ENCODE measurements at regions not wholly inside any gene's neighbourhood (a gene's known extent, or its start where the extent isn't known, plus 50 kb on each side); places are given as distances from the start of the nearest gene placed in this dataset.

GRCh38 chr13:79673310-79673992 is 192.5 kb downstream of the NDFIP2 start:
- Mint-ChIP-seq H3K27ac (no peak overlapping the region), H3K4me1 (ENCODE audit: low read depth) (peaks cover 9% of the 10 kb centered on the region), H3K27me3 (ENCODE audit: insufficient read depth) (peaks cover 6% of the 10 kb centered on the region), H3K9me3 (no peaks in the 10 kb centered on the region), H3K4me3 (no peak overlapping the region), H3K36me3 (ENCODE audit: low read depth) (no peaks in the 10 kb centered on the region)
- TF ChIP-seq CTCF (IDR thresholded peaks at IDR 0.05) = no peak
- no peak for DNase-seq

DNA sequence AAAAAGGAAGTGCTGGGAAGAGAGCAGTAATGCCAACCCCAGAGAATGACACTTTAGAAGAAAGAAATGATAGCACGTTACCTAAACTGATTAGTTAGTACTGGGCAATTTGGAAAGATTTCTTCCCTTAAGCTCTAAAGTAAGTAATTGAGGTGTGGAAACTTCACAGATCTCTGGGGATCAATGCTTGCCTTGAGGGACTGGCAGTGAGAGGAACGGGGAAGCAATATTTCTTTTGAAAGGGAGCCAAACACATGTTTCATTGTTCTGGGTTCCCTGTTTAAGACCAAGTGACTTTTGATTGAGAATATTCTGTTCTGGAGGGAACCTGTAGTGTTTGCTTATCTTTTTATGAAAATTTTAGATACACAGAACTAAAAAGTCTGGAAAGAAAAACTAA is 190.5 kb downstream of the NDFIP2 start:
- Mint-ChIP-seq H3K4me1 (ENCODE audit: low read depth) (no peaks in the 10 kb centered on the region), H3K27me3 (ENCODE audit: insufficient read depth) (peaks cover 7% of the 10 kb centered on the region), H3K27ac (no peak overlapping the region), H3K36me3 (ENCODE audit: low read depth) (no peaks in the 10 kb centered on the region), H3K9me3 (no peaks in the 10 kb centered on the region), H3K4me3 (no peak overlapping the region)
- DNase-seq = no peak
- TF ChIP-seq CTCF (IDR thresholded peaks at IDR 0.05) = no peak

DNA sequence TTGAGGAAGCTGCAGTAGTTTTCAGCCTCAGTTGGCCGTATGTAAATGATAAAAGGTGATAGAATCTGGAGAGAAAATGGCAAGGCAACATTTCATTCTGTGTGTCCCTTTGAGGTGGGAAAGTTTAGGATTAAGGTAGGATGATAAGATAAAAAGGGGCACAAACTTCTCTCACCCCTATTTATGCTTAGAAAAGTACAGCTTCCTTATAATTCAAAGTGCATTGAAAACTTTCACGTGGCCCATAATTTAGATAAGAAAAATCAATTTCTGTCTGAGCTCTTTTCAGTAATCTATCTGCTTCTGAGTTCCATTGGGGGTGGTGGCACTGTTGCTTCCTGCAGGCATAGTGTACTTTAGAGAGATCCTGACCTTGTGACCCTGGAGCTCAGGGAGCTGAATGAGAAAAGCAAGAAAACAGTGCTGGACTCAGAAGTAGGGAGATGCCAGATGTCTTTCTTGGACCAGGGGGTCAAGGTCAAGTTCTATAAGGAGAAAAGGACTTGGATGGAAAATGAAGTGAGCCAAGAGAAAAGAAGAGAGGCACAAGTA is 187.3 kb downstream of the NDFIP2 start:
- no peaks in the 10 kb centered on the region for H3K36me3 Mint-ChIP-seq (ENCODE audit: low read depth)
- H3K9me3 Mint-ChIP-seq = no peaks in the 10 kb centered on the region
- no peak for TF ChIP-seq CTCF (IDR thresholded peaks at IDR 0.05)
- H3K27ac Mint-ChIP-seq = no peak overlapping the region
- DNase-seq = no peak
- H3K4me3 Mint-ChIP-seq = no peak overlapping the region
- no peaks in the 10 kb centered on the region for H3K4me1 Mint-ChIP-seq (ENCODE audit: low read depth)
- H3K27me3 Mint-ChIP-seq (ENCODE audit: insufficient read depth) = peaks cover 5% of the 10 kb centered on the region; the same call in 1 of the 2 replicates

- H3K4me1 Mint-ChIP-seq (ENCODE audit: low read depth) = no peaks in the 10 kb centered on the region
- no peaks in the 10 kb centered on the region for H3K9me3 Mint-ChIP-seq
- no peaks in the 10 kb centered on the region for H3K36me3 Mint-ChIP-seq (ENCODE audit: low read depth)
- peaks cover 4% of the 10 kb centered on the region; the same call in 1 of the 2 replicates for H3K27me3 Mint-ChIP-seq (ENCODE audit: insufficient read depth)
- H3K27ac Mint-ChIP-seq = no peak overlapping the region
- no peak overlapping the region for H3K4me3 Mint-ChIP-seq
- no peak for TF ChIP-seq CTCF (IDR thresholded peaks at IDR 0.05)
- no peak for DNase-seq
Observed at GRCh38 chr13:79667771-79668170, 186.8 kb downstream of the NDFIP2 start.

DNA sequence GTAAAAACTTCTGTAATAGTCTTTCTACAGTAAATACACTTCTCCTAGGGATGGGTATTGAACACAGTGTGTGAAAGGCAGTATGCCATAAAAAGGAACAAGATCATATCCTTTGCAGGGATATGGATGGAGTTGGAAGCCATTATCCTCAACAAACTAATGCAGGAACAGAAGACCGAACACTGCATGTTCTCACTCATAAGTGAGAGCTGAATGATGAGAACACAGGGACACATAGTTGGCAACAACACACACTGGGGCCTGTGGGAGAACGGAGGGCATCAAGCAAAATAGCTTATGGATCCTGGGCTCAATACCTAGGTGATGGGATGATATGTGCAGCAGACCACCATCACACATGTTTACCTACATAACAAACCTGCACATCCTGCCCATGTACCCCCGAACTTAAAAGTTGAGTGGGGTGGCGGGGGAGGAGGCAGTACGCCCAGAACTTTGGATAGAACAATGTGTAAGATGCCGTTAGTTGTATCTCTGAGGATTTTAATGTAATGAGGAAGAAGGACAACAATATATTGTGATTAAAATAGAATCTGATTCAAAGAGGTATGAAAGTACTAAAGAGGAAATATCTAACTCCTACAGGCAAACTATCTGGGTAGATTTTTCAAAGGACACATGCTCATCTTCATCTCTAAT is 183.2 kb downstream of the NDFIP2 start:
- no peaks in the 10 kb centered on the region for H3K36me3 Mint-ChIP-seq (ENCODE audit: low read depth)
- DNase-seq = no peak
- H3K4me3 Mint-ChIP-seq = no peak overlapping the region
- no peaks in the 10 kb centered on the region for H3K9me3 Mint-ChIP-seq
- H3K27me3 Mint-ChIP-seq (ENCODE audit: insufficient read depth) = peaks cover 7% of the 10 kb centered on the region; the same call in 1 of the 2 replicates
- H3K27ac Mint-ChIP-seq = no peak overlapping the region
- no peaks in the 10 kb centered on the region for H3K4me1 Mint-ChIP-seq (ENCODE audit: low read depth)
- TF ChIP-seq CTCF (IDR thresholded peaks at IDR 0.05) = no peak

Measured in HFFc6 (cell line).